ENCODE measurements at regions not wholly inside any gene's neighbourhood (a gene's known extent, or its start where the extent isn't known, plus 50 kb on each side); places are given as distances from the start of the nearest gene placed in this dataset.

DNA sequence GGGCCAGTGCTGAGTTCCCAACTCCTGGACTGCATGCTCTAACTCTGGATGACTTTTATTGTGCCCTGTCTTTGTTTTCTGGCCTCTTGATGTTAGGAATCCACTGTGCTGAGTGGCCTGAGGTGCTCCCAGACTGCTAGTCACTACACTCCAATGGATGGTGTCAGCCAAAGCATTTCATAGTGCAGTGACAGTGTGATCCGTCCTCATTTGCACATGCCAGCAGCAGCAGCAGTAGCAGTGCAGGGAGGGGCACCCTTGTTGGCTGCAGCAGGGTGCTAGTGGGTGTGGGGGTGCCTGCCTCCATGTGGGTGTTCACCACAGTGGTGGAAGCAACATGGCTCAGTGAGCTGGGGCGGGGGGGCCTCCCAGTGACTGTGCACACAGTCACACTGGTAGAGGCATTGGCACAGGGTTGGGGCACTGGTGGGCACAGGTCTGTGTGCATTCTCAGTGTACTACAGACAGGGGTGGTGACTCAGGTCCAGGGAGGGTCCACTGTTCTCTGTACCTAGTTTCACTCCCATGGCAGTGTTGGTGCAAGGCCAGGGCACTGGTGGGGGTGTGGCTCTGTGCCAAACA, 214.0 kb downstream of the ZC3H11B start:
- no peak overlapping the region for H3K4me3 ChIP-seq (ENCODE audit: low read depth, low read length)
- no peak for DNase-seq (ENCODE audit: low read depth, low spot score)
- ChIA-PET POLR2A (no interaction called here), CTCF (no interaction called here)
- TF ChIP-seq, protein P1, sequence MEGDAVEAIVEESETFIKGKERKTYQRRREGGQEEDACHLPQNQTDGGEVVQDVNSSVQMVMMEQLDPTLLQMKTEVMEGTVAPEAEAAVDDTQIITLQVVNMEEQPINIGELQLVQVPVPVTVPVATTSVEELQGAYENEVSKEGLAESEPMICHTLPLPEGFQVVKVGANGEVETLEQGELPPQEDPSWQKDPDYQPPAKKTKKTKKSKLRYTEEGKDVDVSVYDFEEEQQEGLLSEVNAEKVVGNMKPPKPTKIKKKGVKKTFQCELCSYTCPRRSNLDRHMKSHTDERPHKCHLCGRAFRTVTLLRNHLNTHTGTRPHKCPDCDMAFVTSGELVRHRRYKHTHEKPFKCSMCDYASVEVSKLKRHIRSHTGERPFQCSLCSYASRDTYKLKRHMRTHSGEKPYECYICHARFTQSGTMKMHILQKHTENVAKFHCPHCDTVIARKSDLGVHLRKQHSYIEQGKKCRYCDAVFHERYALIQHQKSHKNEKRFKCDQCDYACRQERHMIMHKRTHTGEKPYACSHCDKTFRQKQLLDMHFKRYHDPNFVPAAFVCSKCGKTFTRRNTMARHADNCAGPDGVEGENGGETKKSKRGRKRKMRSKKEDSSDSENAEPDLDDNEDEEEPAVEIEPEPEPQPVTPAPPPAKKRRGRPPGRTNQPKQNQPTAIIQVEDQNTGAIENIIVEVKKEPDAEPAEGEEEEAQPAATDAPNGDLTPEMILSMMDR (IDR thresholded peaks at IDR 0.05; ENCODE audit: insufficient read depth, low read length, missing control alignments), result no peak

DNA sequence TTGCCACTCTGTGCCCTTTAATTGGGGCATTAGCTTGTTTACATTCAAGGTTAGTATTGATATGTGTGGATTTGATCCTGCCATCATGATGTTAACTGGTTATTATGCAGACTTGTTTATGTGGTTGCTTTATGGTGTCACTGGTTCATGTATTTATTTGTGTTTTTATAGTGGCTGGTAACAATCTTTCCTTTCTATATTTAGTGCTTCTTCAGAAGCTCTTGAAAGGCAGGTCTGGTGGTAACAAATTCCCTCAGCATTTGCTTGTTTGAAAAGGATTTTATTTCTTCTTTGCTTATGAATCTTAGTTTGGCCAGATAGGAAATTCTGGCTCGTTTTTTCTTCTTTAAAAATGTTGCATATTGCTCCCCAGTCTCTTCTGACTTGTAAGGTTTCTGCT, 215.4 kb downstream of the ZC3H11B start:
- POLR2A ChIA-PET, result no interaction called here
- CTCF ChIA-PET, result interaction anchor here (1.0 to 1.1 kb wide), 3 partner anchors 9 to 19 kb away, joined by 3 to 4 read pairs (median 4); no protein-coding TSS in a partner anchor
- H3K4me3 ChIP-seq (ENCODE audit: low read depth, low read length), result no peak overlapping the region
- DNase-seq (ENCODE audit: low read depth, low spot score), result no peak
- TF ChIP-seq, protein P1 (IDR thresholded peaks at IDR 0.05; ENCODE audit: insufficient read depth, low read length, missing control alignments), result no peak

DNA sequence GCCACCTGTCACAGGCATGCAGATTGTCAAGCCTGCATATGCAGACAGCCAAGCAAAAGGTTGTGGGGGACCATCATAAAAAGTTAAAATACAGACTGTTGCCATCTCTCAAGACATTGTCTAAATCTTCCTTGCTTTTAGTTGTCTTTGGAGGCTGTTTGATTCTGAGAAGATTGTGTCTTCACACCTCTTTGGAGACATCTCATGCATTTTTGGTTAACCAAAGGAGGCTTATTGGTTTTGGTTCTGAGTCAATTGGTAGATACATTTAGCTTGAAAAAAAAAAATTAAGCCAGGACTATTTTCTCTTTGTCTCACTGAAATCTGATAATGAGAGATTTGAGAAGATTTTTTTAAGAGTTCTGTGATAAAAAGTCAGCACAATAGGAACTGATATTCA, 217.6 kb downstream of the LYPLAL1 start:
- POLR2A ChIA-PET, result no interaction called here
- no peak for DNase-seq (ENCODE audit: low read depth, low spot score)
- TF ChIP-seq, protein P1 (IDR thresholded peaks at IDR 0.05; ENCODE audit: insufficient read depth, low read length, missing control alignments), result no peak
- CTCF ChIA-PET, result no interaction called here
- H3K4me3 ChIP-seq (ENCODE audit: low read depth, low read length), result no peak overlapping the region

DNA sequence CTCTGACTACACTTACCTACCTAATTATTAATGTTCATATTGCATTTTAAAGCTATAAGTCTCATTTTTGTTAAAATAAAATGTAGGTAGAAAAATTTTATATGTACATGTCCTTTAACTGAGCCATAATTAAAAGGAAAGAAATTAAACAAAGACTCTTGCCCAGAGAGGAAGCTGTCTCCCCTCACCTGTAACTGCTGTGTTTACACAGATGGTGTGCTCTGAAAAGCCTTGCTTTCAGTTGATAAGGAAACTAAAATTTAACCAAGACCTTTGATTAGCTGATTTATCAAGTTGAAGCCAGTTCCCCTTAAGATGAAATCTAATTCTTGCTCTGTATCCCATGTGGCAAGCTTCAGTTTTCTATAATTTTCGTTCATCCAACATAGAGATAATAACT, 213.5 kb downstream of the LYPLAL1 start:
- TF ChIP-seq, protein P1 (IDR thresholded peaks at IDR 0.05; ENCODE audit: insufficient read depth, low read length, missing control alignments), result no peak
- ChIA-PET POLR2A (no interaction called here), CTCF (interaction anchor here (0.9 to 3.3 kb wide), 6 partner anchors 14 to 1058 kb away, joined by 3 to 19 read pairs (median 4); no protein-coding TSS in a partner anchor)
- H3K4me3 ChIP-seq (ENCODE audit: low read depth, low read length), result no peak overlapping the region
- DNase-seq (ENCODE audit: low read depth, low spot score), result no peak

DNA sequence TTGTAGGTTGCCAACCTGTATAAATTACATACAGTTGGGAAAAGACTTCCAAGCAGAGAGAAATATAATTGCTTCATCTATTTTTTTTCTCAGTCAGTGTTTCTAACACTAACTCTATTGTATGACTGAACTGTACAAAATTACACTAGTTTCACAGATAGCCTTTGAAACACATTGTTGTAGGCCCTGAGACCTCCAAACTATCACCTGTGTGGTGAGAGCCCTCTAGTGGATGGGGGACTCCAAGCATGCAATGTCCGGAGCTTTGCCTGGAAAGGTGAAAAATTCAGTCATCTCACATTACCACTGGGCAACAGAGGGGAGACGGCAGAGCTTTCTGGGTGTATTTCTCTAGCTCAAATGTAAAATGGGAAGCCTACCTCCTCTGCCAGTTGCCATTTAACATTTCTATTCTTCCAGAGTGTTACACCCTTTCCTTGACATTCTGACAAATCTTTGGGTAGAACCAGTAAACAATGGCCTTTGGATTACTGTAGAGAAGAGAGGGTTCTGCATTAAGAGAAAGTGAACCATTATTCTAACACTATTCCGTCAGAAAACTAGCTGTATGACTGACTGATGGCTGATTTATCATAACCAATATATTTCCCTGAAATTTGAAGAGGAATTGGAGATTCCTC, 212.2 kb downstream of the LYPLAL1 start:
- DNase-seq (ENCODE audit: low read depth, low spot score), result no peak
- TF ChIP-seq, protein P1 (IDR thresholded peaks at IDR 0.05; ENCODE audit: insufficient read depth, low read length, missing control alignments), result peak; percentile 78
- POLR2A ChIA-PET, result no interaction called here
- no peak overlapping the region for H3K4me3 ChIP-seq (ENCODE audit: low read depth, low read length)
- CTCF ChIA-PET, result interaction anchor here (0.6 to 3.3 kb wide), 25 partner anchors 9 to 1085 kb away, joined by 3 to 19 read pairs (median 3); no protein-coding TSS in a partner anchor

DNA sequence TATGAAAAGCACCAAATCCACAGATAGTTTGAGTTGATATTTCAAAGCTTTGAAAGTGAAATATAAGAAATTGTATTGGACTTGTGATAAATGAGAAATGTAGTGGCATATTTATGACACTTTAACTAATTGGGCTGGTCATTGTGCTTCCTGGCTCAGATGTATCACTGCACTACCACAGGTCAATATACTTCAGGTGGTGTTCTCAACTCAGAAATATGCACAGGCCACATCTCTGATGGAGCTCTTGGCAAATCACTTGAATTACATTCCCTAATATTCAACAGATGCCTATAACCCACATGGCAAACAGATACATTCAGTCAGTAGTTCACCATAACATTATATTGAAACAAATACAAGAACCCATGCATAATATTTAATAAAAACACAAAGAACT, 209.6 kb downstream of the LYPLAL1 start:
- CTCF ChIA-PET, result no interaction called here
- DNase-seq (ENCODE audit: low read depth, low spot score), result no peak
- POLR2A ChIA-PET, result no interaction called here
- TF ChIP-seq, protein P1 (IDR thresholded peaks at IDR 0.05; ENCODE audit: insufficient read depth, low read length, missing control alignments), result no peak
- H3K4me3 ChIP-seq (ENCODE audit: low read depth, low read length), result no peak overlapping the region
